CD4-positive, alpha-beta T cell treated with Interleukin-1 beta for 1 hour (primary cell): ENCODE measurements at regions not wholly inside any gene's neighbourhood (a gene's known extent, or its start where the extent isn't known, plus 50 kb on each side); places are given as distances from the start of the nearest gene placed in this dataset.

Experiments used
- DNase-seq, 2 donors: peaks; one replicate each; pipeline ENCODE4 v3.0.0-alpha.2; 2020 to 2022

- DNase-seq, result no peak
Observed at GRCh38 chr10:63710703-63711102, 189.5 kb downstream of the REEP3 start.

GRCh38 chr10:63711361-63711760 is 190.2 kb downstream of the REEP3 start:
- no peak for DNase-seq

GRCh38 chr10:63711867-63712716 is 190.9 kb downstream of the REEP3 start:
- DNase-seq, result no peak

- DNase-seq, result no peak
Observed at GRCh38 chr10:63712717-63713115, 191.5 kb downstream of the REEP3 start.

- DNase-seq, result no peak
Observed at GRCh38 chr10:63713191-63714144, 192.3 kb downstream of the REEP3 start.

- no peak for DNase-seq
Observed at GRCh38 chr10:63716016-63716580, 194.9 kb downstream of the REEP3 start.

GRCh38 chr10:63717027-63717715 is 196.0 kb downstream of the REEP3 start:
- no peak for DNase-seq

GRCh38 chr10:63718006-63718405 is 196.8 kb downstream of the REEP3 start:
- DNase-seq, result no peak

- no peak for DNase-seq
Observed at GRCh38 chr10:63718421-63718820, 197.2 kb downstream of the REEP3 start.

- no peak for DNase-seq
Observed at GRCh38 chr10:63719226-63719856, 198.1 kb downstream of the REEP3 start.

GRCh38 chr10:63720072-63720537 is 198.9 kb downstream of the REEP3 start:
- peak; percentile 57 to 76 for DNase-seq

- DNase-seq, result peak in 1 of 2 donors; percentile 16
Observed at GRCh38 chr10:63720676-63721075, 199.5 kb downstream of the REEP3 start.

- DNase-seq, result no peak
Observed at GRCh38 chr10:63722537-63722936, 201.3 kb downstream of the REEP3 start.

GRCh38 chr10:63723320-63723719 is 202.1 kb downstream of the REEP3 start:
- no peak for DNase-seq

- DNase-seq, result no peak
Observed at GRCh38 chr10:63723741-63724140, 202.5 kb downstream of the REEP3 start.

- DNase-seq, result no peak
Observed at GRCh38 chr10:63724922-63725321, 203.7 kb downstream of the REEP3 start.

- no peak for DNase-seq
Observed at GRCh38 chr10:63726867-63727266, 205.7 kb downstream of the REEP3 start.

- DNase-seq, result no peak
Observed at GRCh38 chr10:63727636-63728035, 206.4 kb downstream of the REEP3 start.

- no peak for DNase-seq
Observed at GRCh38 chr10:63735305-63735704, 214.1 kb downstream of the REEP3 start.

GRCh38 chr10:63738410-63738809 is 217.2 kb downstream of the REEP3 start:
- DNase-seq, result no peak

- no peak for DNase-seq
Observed at GRCh38 chr10:63744060-63744941, 223.1 kb downstream of the REEP3 start.
